Esophagus muscularis mucosa (tissue), 3 donors: ENCODE measurements at regions not wholly inside any gene's neighbourhood (a gene's known extent, or its start where the extent isn't known, plus 50 kb on each side); places are given as distances from the start of the nearest gene placed in this dataset.

ENCODE experiments used
- EP300 ChIP-seq: sonication (generic); formaldehyde crosslinking; IDR thresholded peaks from one replicate; pipeline ENCODE4 v1.6.1; 2017; ENCODE audit warnings: antibody characterized with exemption
- TF ChIP-seq, protein P1 (sequence below), 3 experiments: fragments of 200-600 bp in 2 of 3; fragments of 450-650 bp in 1 of 3; sonication (generic) in 2 of 3; IDR thresholded peaks; one replicate each; pipeline ENCODE4 v1.5.1; 2017 to 2019; ENCODE audit warnings: antibody characterized with exemption in 3 of 3, mild to moderate bottlenecking in 2 of 3, moderate library complexity in 1 of 3

DNA sequence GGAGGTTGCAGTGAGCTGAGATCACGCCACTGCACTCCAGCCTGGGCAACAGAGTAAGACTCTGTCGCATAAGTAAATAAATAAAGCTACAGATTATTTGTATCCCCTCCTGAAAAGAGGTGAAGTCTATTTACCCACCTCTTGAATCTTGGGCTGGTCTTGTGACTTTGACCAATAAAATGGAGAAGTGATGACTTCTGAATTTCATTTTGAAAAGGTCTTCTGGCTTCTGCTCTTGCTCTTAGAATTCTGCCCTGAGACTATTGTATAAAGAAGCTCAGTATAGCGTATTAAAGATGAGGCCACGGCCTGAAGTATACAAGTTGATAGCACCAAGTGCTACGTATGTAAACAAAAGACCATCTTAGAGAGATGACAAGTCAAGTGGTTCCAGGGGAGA, 88.3 kb upstream of the AMN1 start:
- TF ChIP-seq, protein P1, sequence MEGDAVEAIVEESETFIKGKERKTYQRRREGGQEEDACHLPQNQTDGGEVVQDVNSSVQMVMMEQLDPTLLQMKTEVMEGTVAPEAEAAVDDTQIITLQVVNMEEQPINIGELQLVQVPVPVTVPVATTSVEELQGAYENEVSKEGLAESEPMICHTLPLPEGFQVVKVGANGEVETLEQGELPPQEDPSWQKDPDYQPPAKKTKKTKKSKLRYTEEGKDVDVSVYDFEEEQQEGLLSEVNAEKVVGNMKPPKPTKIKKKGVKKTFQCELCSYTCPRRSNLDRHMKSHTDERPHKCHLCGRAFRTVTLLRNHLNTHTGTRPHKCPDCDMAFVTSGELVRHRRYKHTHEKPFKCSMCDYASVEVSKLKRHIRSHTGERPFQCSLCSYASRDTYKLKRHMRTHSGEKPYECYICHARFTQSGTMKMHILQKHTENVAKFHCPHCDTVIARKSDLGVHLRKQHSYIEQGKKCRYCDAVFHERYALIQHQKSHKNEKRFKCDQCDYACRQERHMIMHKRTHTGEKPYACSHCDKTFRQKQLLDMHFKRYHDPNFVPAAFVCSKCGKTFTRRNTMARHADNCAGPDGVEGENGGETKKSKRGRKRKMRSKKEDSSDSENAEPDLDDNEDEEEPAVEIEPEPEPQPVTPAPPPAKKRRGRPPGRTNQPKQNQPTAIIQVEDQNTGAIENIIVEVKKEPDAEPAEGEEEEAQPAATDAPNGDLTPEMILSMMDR (IDR thresholded peaks at IDR 0.05): no peak
- no peak for TF ChIP-seq EP300
